ENCODE measurements at regions not wholly inside any gene's neighbourhood (a gene's known extent, or its start where the extent isn't known, plus 50 kb on each side); places are given as distances from the start of the nearest gene placed in this dataset.

DNA sequence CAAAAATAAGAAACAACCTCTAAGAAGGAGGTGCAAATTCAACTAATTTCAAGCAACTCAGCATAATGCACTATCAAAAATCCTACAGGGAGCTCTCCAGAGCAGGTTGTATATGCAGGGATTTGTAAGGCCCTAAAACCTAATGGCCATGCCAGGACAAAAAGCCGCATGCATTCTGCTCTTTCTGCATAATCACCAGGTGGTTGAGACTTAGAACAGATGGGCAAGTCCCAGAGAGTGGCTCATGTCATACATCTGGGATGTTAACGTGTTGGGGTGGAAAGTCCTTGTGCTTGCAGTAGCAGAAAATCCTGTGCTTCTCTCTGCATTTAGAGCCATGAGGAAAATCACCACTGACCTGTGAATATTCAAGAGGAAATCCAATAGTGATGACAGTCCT, 1002.9 kb downstream of the AGBL1 start:
- no peak for TF ChIP-seq CTCF (conservative IDR thresholded peaks at IDR 0.05; ENCODE audit: low read depth in 2 of 2)
- TF ChIP-seq POLR2AphosphoS5 (IDR thresholded peaks at IDR 0.05; ENCODE audit: low read depth): no peak
- TF ChIP-seq EZH2 (IDR thresholded peaks at IDR 0.05; ENCODE audit: low read depth, unreplicated experiment): no peak
- no peak for TF ChIP-seq JUNB (IDR thresholded peaks at IDR 0.05; ENCODE audit: unreplicated experiment)
- TF ChIP-seq ZNF114 (CRISPR knock-in tag; IDR thresholded peaks at IDR 0.05): no peak
